Adrenal gland (tissue), 9 donors: ENCODE measurements at regions not wholly inside any gene's neighbourhood (a gene's known extent, or its start where the extent isn't known, plus 50 kb on each side); places are given as distances from the start of the nearest gene placed in this dataset.

ENCODE experiments used
- DNase-seq, 7 donors: peaks; one replicate each; pipeline ENCODE4 v3.0.0-alpha.2; 2019 to 2020
- H3K27ac ChIP-seq, 5 donors: fragments of 200-600 bp; sonication (generic) in 4 of 5; 1 replicate in 3 of 5; 2 replicates in 2 of 5; pipeline versions ENCODE4 v1.5.1 to v1.8.0; 2016 to 2020; ENCODE audit warnings: mild to moderate bottlenecking in 1 of 5
- H3K27me3 ChIP-seq: fragments of 200-600 bp; 2 replicates; pipeline ENCODE4 v1.8.0; 2021
- H3K36me3 ChIP-seq, 2 donors: fragments of 200-600 bp; replicated peaks in 1 of 2; 1 replicate in 1 of 2; 2 replicates in 1 of 2; pipeline versions ENCODE4 v1.5.1 to v1.8.0; 2018 to 2022
- H3K4me1 ChIP-seq, 2 donors: fragments of 200-600 bp; replicated peaks in 1 of 2; 1 replicate in 1 of 2; 2 replicates in 1 of 2; pipeline versions ENCODE4 v1.5.1 to v1.8.0; 2018 to 2021
- H3K4me3 ChIP-seq, 4 donors: fragments of 200-600 bp; sonication (generic) in 3 of 4; one replicate each; pipeline ENCODE4 v1.5.1; 2016 to 2018
- H3K9me3 ChIP-seq, 3 donors: fragments of 200-600 bp; sonication (generic) in 1 of 3; replicated peaks in 1 of 3; 1 replicate in 2 of 3; 2 replicates in 1 of 3; pipeline versions ENCODE4 v1.5.1 to v1.8.0; 2016 to 2021
- POLR2A ChIP-seq, 2 donors: fragments of 450-650 bp; IDR thresholded peaks; one replicate each; pipeline ENCODE4 v1.6.1; 2017; ENCODE audit warnings: antibody characterized with exemption in 2 of 2, mild to moderate bottlenecking in 2 of 2, moderate library complexity in 1 of 2
- WGBS, 4 donors: extraction: QIAGEN DNeasy Blood & Tissue Kit in 2 of 4; methylation state at CpG; one replicate each; pipeline versions ENCODE4 v1.1.5 to v1.1.7; 2013 to 2017; 5-methylcytosine and 5-hydroxymethylcytosine counted together
- intact Hi-C, 2 donors: fragments of 100-400 bp; cut with DNase I; formaldehyde crosslinking; loops; one replicate each; pipeline versions ENCODE4 v1.14.1 to v1.15.0; 2022 to 2023
- TF ChIP-seq, protein P1 (sequence below), 6 experiments: fragments of 450-650 bp in 4 of 6; fragments of 200-600 bp in 2 of 6; sonication (generic) in 1 of 6; IDR thresholded peaks; 1 replicate in 5 of 6; 2 replicates in 1 of 6; pipeline versions ENCODE4 v1.5.1 to v1.8.0; 2016 to 2021; ENCODE audit warnings: antibody characterized with exemption in 6 of 6, mild to moderate bottlenecking in 2 of 6, moderate library complexity in 1 of 6
- donor health status: healthy with polysubstance abuse.
- donor health status: Bipolar disorder and iron deficiency.
- donor health status: DM: yes; HTN: yes; CAD: no.
- donor health status: DM: no; HTN: no; CAD: no.
- donor health status: DM: no; HTN: no; CAD: no.

DNA sequence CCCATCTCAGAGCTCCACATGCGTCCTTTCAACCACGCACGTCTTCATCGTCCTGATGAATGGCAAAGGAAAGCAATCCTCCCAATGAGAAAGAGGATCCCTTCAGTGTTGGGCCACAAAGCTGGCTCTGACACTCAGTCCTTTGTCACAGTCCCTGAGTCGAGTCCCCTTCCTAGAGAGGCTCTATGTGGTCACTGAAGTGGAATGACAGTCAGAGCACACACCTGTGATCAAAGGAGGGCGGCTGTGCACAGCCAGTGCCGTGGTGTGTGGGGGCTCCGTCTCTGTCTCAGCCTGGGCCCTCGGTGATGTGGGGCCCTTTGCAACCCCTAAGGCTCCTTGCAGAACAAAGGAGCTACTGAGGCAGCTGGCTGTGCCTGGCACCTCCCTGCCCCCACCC is 157.3 kb upstream of the APCDD1 start:
- H3K9me3 ChIP-seq, result no peaks in the 10 kb centered on the region
- no peak overlapping the region for H3K4me3 ChIP-seq
- no peaks in the 10 kb centered on the region for H3K36me3 ChIP-seq
- 80 to 91% (median 85%) methylated on average over 8 to 9 of the region's 9 CpGs for WGBS, 4 donors
- no peak for DNase-seq
- TF ChIP-seq, protein P1, sequence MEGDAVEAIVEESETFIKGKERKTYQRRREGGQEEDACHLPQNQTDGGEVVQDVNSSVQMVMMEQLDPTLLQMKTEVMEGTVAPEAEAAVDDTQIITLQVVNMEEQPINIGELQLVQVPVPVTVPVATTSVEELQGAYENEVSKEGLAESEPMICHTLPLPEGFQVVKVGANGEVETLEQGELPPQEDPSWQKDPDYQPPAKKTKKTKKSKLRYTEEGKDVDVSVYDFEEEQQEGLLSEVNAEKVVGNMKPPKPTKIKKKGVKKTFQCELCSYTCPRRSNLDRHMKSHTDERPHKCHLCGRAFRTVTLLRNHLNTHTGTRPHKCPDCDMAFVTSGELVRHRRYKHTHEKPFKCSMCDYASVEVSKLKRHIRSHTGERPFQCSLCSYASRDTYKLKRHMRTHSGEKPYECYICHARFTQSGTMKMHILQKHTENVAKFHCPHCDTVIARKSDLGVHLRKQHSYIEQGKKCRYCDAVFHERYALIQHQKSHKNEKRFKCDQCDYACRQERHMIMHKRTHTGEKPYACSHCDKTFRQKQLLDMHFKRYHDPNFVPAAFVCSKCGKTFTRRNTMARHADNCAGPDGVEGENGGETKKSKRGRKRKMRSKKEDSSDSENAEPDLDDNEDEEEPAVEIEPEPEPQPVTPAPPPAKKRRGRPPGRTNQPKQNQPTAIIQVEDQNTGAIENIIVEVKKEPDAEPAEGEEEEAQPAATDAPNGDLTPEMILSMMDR (IDR thresholded peaks at IDR 0.05), result no peak
- no peak for TF ChIP-seq POLR2A (IDR thresholded peaks at IDR 0.05)
- intact Hi-C loops, result no loop called here
- H3K4me1 ChIP-seq, result no peaks in the 10 kb centered on the region
- H3K27me3 ChIP-seq, result no peaks in the 10 kb centered on the region
- no peak overlapping the region for H3K27ac ChIP-seq

DNA sequence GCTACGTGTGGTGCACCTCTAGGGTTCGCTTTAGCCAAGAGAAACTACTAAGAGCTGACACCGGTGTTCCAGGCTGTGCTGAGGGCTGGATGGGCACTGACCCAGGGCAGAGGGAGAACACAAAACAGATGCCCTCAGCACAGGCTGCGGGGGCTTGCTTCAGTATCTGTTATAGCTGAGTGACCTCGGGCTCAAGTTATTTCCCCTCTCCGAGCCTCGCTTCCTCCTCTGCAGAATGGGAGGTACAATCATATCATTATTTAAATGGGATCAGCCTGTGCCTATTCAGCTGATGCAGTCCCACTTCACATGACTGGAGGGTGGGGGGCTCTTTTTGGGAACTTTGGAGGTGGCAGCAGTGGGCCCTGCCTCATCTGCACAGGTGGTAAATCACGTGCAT is 156.1 kb upstream of the APCDD1 start:
- 77 to 86% (median 83%) methylated on average over 5 to 8 of the region's 8 CpGs for WGBS, 4 donors
- H3K4me3 ChIP-seq, result no peak overlapping the region
- no peaks in the 10 kb centered on the region for H3K9me3 ChIP-seq
- intact Hi-C loops, result no loop called here
- no peaks in the 10 kb centered on the region for H3K27me3 ChIP-seq
- no peak overlapping the region for H3K27ac ChIP-seq
- DNase-seq, result no peak
- H3K36me3 ChIP-seq, result no peaks in the 10 kb centered on the region
- H3K4me1 ChIP-seq, result no peaks in the 10 kb centered on the region
- TF ChIP-seq, protein P1 (IDR thresholded peaks at IDR 0.05), result no peak
- no peak for TF ChIP-seq POLR2A (IDR thresholded peaks at IDR 0.05)

DNA sequence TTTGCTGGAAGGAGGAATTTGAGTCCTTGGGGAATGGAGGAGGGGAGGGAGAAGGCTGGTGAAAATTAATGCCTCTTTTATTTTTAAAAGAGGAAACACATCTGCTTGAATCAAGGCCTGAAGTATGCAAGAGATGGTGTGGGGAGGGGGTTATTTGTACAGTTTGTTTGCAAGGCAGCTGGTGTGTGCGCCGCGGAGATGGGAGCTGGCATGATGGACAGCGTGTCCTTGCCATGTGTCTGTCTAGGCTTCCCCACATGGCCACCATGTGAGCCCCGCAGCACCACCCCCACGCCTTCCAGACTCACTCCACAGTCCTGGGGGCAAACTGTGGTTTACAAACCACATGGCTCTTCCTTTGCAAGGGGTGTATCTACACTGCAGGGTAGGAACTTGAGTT is 154.8 kb upstream of the APCDD1 start:
- H3K27ac ChIP-seq, result no peak overlapping the region
- intact Hi-C loops, result no loop called here
- no peak overlapping the region for H3K4me3 ChIP-seq
- DNase-seq, result no peak
- WGBS, 4 donors, result 47 to 66% (median 60%) methylated on average over 5 to 6 of the region's 6 CpGs
- no peaks in the 10 kb centered on the region for H3K4me1 ChIP-seq
- no peaks in the 10 kb centered on the region for H3K27me3 ChIP-seq
- H3K9me3 ChIP-seq, result no peaks in the 10 kb centered on the region
- no peaks in the 10 kb centered on the region for H3K36me3 ChIP-seq
- TF ChIP-seq, protein P1 (IDR thresholded peaks at IDR 0.05), result no peak
- no peak for TF ChIP-seq POLR2A (IDR thresholded peaks at IDR 0.05)

DNA sequence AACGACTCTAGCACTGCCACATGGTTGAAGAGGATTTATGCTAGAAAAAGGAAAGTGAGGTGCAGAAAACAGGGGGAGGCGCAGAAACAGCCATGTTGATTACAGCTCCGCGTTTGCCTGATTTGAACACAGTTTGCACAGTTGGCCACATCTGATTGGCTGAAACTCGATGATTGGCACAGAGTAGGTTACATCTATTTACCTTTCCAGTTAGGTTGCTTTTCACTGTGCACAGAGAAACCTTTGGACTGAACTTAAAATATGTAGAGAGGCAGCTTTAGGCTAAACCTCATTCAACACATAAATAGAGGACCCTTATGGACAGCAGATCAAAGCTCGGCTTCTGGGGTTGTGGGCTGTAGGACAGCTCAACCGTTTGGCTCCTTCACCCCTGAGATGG is 153.7 kb upstream of the APCDD1 start:
- no peak overlapping the region for H3K4me3 ChIP-seq
- DNase-seq, result no peak
- H3K9me3 ChIP-seq, result no peaks in the 10 kb centered on the region
- intact Hi-C loops, result no loop called here
- H3K36me3 ChIP-seq, result no peaks in the 10 kb centered on the region
- H3K4me1 ChIP-seq, result no peaks in the 10 kb centered on the region
- TF ChIP-seq POLR2A (IDR thresholded peaks at IDR 0.05), result no peak
- TF ChIP-seq, protein P1 (IDR thresholded peaks at IDR 0.05), result no peak
- H3K27ac ChIP-seq, result no peak overlapping the region
- H3K27me3 ChIP-seq, result no peaks in the 10 kb centered on the region
- 78 to 88% (median 81%) methylated on average over 7 of the region's 7 CpGs for WGBS, 4 donors
